ENCODE measurements at regions not wholly inside any gene's neighbourhood (a gene's known extent, or its start where the extent isn't known, plus 50 kb on each side); places are given as distances from the start of the nearest gene placed in this dataset.

GRCh38 chr6:53989504-53989903, 121.7 kb upstream of the MLIP start:
- Histone ChIP-seq H3K36me3 (ENCODE audit: control insufficient read depth, insufficient read depth, low read length) (no peaks in the 10 kb centered on the region), H3K4me3 (ENCODE audit: low read length) (no peak overlapping the region), H3K4me1 (ENCODE audit: control insufficient read depth, insufficient read depth, low read length) (peaks cover 3% of the 10 kb centered on the region), H3K9ac (ENCODE audit: low read length) (no peak overlapping the region), H3K27me3 (ENCODE audit: control insufficient read depth, insufficient read depth, low read length) (no peaks in the 10 kb centered on the region), H3K27ac (ENCODE audit: low read depth, low read length) (no peak overlapping the region)

- H3K4me1 ChIP-seq (ENCODE audit: control insufficient read depth, insufficient read depth, low read length), result no peaks in the 10 kb centered on the region
- no peak overlapping the region for H3K27ac ChIP-seq (ENCODE audit: low read depth, low read length)
- no peaks in the 10 kb centered on the region for H3K27me3 ChIP-seq (ENCODE audit: control insufficient read depth, insufficient read depth, low read length)
- no peak overlapping the region for H3K4me3 ChIP-seq (ENCODE audit: low read length)
- H3K9ac ChIP-seq (ENCODE audit: low read length), result no peak overlapping the region
- no peaks in the 10 kb centered on the region for H3K36me3 ChIP-seq (ENCODE audit: control insufficient read depth, insufficient read depth, low read length)
Observed at GRCh38 chr6:53992522-53992921, 118.7 kb upstream of the MLIP start.

GRCh38 chr6:53994201-53994600, 117.0 kb upstream of the MLIP start:
- no peaks in the 10 kb centered on the region for H3K27me3 ChIP-seq (ENCODE audit: control insufficient read depth, insufficient read depth, low read length)
- no peak overlapping the region for H3K4me3 ChIP-seq (ENCODE audit: low read length)
- H3K4me1 ChIP-seq (ENCODE audit: control insufficient read depth, insufficient read depth, low read length), result no peaks in the 10 kb centered on the region
- H3K27ac ChIP-seq (ENCODE audit: low read depth, low read length), result no peak overlapping the region
- H3K9ac ChIP-seq (ENCODE audit: low read length), result no peak overlapping the region
- H3K36me3 ChIP-seq (ENCODE audit: control insufficient read depth, insufficient read depth, low read length), result no peaks in the 10 kb centered on the region

GRCh38 chr6:53995935-53996334, 115.3 kb upstream of the MLIP start:
- Histone ChIP-seq H3K27me3 (ENCODE audit: control insufficient read depth, insufficient read depth, low read length) (no peaks in the 10 kb centered on the region), H3K4me3 (ENCODE audit: low read length) (no peak overlapping the region), H3K9ac (ENCODE audit: low read length) (no peak overlapping the region), H3K36me3 (ENCODE audit: control insufficient read depth, insufficient read depth, low read length) (no peaks in the 10 kb centered on the region), H3K4me1 (ENCODE audit: control insufficient read depth, insufficient read depth, low read length) (no peaks in the 10 kb centered on the region), H3K27ac (ENCODE audit: low read depth, low read length) (no peak overlapping the region)

GRCh38 chr6:53998303-53998702, 112.9 kb upstream of the MLIP start:
- Histone ChIP-seq H3K36me3 (ENCODE audit: control insufficient read depth, insufficient read depth, low read length) (no peaks in the 10 kb centered on the region), H3K4me1 (ENCODE audit: control insufficient read depth, insufficient read depth, low read length) (no peaks in the 10 kb centered on the region), H3K27ac (ENCODE audit: low read depth, low read length) (no peak overlapping the region), H3K9ac (ENCODE audit: low read length) (no peak overlapping the region), H3K27me3 (ENCODE audit: control insufficient read depth, insufficient read depth, low read length) (no peaks in the 10 kb centered on the region), H3K4me3 (ENCODE audit: low read length) (no peak overlapping the region)

GRCh38 chr6:53999088-53999755, 112.0 kb upstream of the MLIP start:
- Histone ChIP-seq H3K27me3 (ENCODE audit: control insufficient read depth, insufficient read depth, low read length) (no peaks in the 10 kb centered on the region), H3K4me1 (ENCODE audit: control insufficient read depth, insufficient read depth, low read length) (no peaks in the 10 kb centered on the region), H3K36me3 (ENCODE audit: control insufficient read depth, insufficient read depth, low read length) (no peaks in the 10 kb centered on the region), H3K4me3 (ENCODE audit: low read length) (no peak overlapping the region), H3K27ac (ENCODE audit: low read depth, low read length) (no peak overlapping the region), H3K9ac (ENCODE audit: low read length) (no peak overlapping the region)

GRCh38 chr6:54002116-54002515, 109.1 kb upstream of the MLIP start:
- Histone ChIP-seq H3K36me3 (ENCODE audit: control insufficient read depth, insufficient read depth, low read length) (no peaks in the 10 kb centered on the region), H3K4me3 (ENCODE audit: low read length) (no peak overlapping the region), H3K27me3 (ENCODE audit: control insufficient read depth, insufficient read depth, low read length) (no peaks in the 10 kb centered on the region), H3K4me1 (ENCODE audit: control insufficient read depth, insufficient read depth, low read length) (no peaks in the 10 kb centered on the region), H3K27ac (ENCODE audit: low read depth, low read length) (no peak overlapping the region), H3K9ac (ENCODE audit: low read length) (no peak overlapping the region)

- Histone ChIP-seq H3K4me3 (ENCODE audit: low read length) (no peak overlapping the region), H3K27me3 (ENCODE audit: control insufficient read depth, insufficient read depth, low read length) (no peaks in the 10 kb centered on the region), H3K27ac (ENCODE audit: low read depth, low read length) (no peak overlapping the region), H3K36me3 (ENCODE audit: control insufficient read depth, insufficient read depth, low read length) (no peaks in the 10 kb centered on the region), H3K9ac (ENCODE audit: low read length) (no peak overlapping the region), H3K4me1 (ENCODE audit: control insufficient read depth, insufficient read depth, low read length) (no peaks in the 10 kb centered on the region)
Observed at GRCh38 chr6:54003316-54003715, 107.9 kb upstream of the MLIP start.

GRCh38 chr6:54008589-54008988, 102.7 kb upstream of the MLIP start:
- no peaks in the 10 kb centered on the region for H3K4me1 ChIP-seq (ENCODE audit: control insufficient read depth, insufficient read depth, low read length)
- no peaks in the 10 kb centered on the region for H3K36me3 ChIP-seq (ENCODE audit: control insufficient read depth, insufficient read depth, low read length)
- H3K4me3 ChIP-seq (ENCODE audit: low read length), result no peak overlapping the region
- no peaks in the 10 kb centered on the region for H3K27me3 ChIP-seq (ENCODE audit: control insufficient read depth, insufficient read depth, low read length)
- no peak overlapping the region for H3K9ac ChIP-seq (ENCODE audit: low read length)
- H3K27ac ChIP-seq (ENCODE audit: low read depth, low read length), result no peak overlapping the region

- Histone ChIP-seq H3K4me1 (ENCODE audit: control insufficient read depth, insufficient read depth, low read length) (no peaks in the 10 kb centered on the region), H3K27ac (ENCODE audit: low read depth, low read length) (no peak overlapping the region), H3K36me3 (ENCODE audit: control insufficient read depth, insufficient read depth, low read length) (no peaks in the 10 kb centered on the region), H3K4me3 (ENCODE audit: low read length) (no peak overlapping the region), H3K9ac (ENCODE audit: low read length) (no peak overlapping the region), H3K27me3 (ENCODE audit: control insufficient read depth, insufficient read depth, low read length) (no peaks in the 10 kb centered on the region)
Observed at GRCh38 chr6:54009052-54009654, 102.1 kb upstream of the MLIP start.

GRCh38 chr6:54010340-54011276, 100.6 kb upstream of the MLIP start:
- Histone ChIP-seq H3K27ac (ENCODE audit: low read depth, low read length) (no peak overlapping the region), H3K9ac (ENCODE audit: low read length) (no peak overlapping the region), H3K4me1 (ENCODE audit: control insufficient read depth, insufficient read depth, low read length) (no peaks in the 10 kb centered on the region), H3K36me3 (ENCODE audit: control insufficient read depth, insufficient read depth, low read length) (no peaks in the 10 kb centered on the region), H3K4me3 (ENCODE audit: low read length) (no peak overlapping the region), H3K27me3 (ENCODE audit: control insufficient read depth, insufficient read depth, low read length) (no peaks in the 10 kb centered on the region)

GRCh38 chr6:54011277-54011648, 100.0 kb upstream of the MLIP start:
- no peak overlapping the region for H3K4me3 ChIP-seq (ENCODE audit: low read length)
- H3K4me1 ChIP-seq (ENCODE audit: control insufficient read depth, insufficient read depth, low read length), result no peaks in the 10 kb centered on the region
- H3K9ac ChIP-seq (ENCODE audit: low read length), result no peak overlapping the region
- H3K36me3 ChIP-seq (ENCODE audit: control insufficient read depth, insufficient read depth, low read length), result no peaks in the 10 kb centered on the region
- no peak overlapping the region for H3K27ac ChIP-seq (ENCODE audit: low read depth, low read length)
- no peaks in the 10 kb centered on the region for H3K27me3 ChIP-seq (ENCODE audit: control insufficient read depth, insufficient read depth, low read length)

Data from rectal smooth muscle tissue (tissue), 1 donor.